ENCODE measurements at regions not wholly inside any gene's neighbourhood (a gene's known extent, or its start where the extent isn't known, plus 50 kb on each side); places are given as distances from the start of the nearest gene placed in this dataset.
"Not testable (repeated sequence)": the region's sequence is repeated elsewhere in the genome, so short reads cannot be mapped to it uniquely, and the experiment has no call there.

DNA sequence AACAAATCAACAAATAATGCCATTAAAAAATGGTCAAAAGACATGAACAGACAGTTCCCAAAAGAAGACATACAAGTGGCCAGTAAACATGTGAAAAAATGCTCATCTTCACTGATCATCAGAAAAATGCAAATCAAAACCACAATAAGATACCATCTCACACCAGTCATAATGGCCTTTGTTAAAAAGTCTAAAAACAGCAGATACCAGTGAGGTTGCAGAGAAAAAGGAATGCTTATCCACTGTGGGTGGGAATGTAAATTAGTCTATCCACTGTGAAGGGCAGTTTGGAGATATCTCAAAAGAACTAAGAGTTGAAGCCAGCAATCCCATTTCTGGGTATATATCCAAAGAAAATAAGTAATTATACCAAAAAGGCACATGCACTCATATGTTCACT is 668.1 kb upstream of the CPEB2 start:
- H3K27ac Mint-ChIP-seq, result no peak overlapping the region
- DNase-seq, result no peak
- H3K4me3 Mint-ChIP-seq, result no peak overlapping the region
- H3K9me3 Mint-ChIP-seq, result peaks cover 0 to 2% of the 10 kb centered on the region in 2 donors
- no peak for ATAC-seq (replicated peaks)
- H3K4me1 Mint-ChIP-seq (ENCODE audit: low read depth in 2 of 2), result no peaks in the 10 kb centered on the region
- no peaks in the 10 kb centered on the region for H3K36me3 Mint-ChIP-seq (ENCODE audit: insufficient read depth)
- no peaks in the 10 kb centered on the region for H3K27me3 Mint-ChIP-seq

DNA sequence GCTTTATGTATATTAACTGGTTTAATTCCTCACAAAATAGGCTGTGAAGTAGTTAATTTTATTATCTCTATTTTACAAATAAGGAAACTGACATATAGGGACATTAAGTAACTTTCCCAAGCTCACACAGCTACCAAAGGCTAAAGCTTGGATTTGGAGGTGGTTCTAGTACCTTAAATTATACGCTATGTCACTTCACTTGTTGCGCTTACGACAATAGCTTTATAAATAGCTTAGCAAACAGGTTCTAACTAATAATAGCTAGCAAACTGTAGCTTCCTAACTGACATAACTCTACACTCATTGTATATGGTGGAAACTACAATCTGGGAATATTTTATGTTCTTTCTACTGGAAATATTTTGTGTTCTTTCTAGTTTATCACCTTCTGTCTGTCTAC is 666.4 kb upstream of the CPEB2 start:
- Mint-ChIP-seq H3K27me3 (no peaks in the 10 kb centered on the region), H3K9me3 (peaks cover 0 to 2% of the 10 kb centered on the region in 2 donors), H3K27ac (no peak overlapping the region), H3K4me3 (no peak overlapping the region), H3K36me3 (ENCODE audit: insufficient read depth) (no peaks in the 10 kb centered on the region), H3K4me1 (ENCODE audit: low read depth in 2 of 2) (no peaks in the 10 kb centered on the region)
- ATAC-seq (replicated peaks) (no peak), DNase-seq (no peak)

DNA sequence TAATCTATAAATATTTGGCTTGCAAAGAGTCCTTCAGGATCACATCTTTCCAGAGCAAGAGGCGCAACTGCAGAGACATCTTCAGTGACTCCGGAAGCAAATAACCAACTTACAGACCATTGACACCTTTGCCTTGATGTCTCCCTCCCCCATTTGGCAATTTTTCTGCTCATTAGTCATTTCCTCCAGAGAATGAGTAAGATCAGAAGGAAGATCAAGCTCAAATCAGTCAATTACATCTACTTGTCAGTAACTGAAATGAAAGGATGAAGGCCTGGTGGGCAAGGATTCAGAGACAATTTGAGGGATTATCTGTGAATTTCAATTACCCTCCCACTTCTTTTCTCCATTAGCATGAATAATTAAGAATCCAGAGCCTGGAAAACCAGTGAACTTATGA is 665.6 kb upstream of the CPEB2 start:
- Mint-ChIP-seq H3K27me3 (no peaks in the 10 kb centered on the region), H3K36me3 (ENCODE audit: insufficient read depth) (no peaks in the 10 kb centered on the region), H3K4me1 (ENCODE audit: low read depth in 2 of 2) (no peaks in the 10 kb centered on the region), H3K4me3 (no peak overlapping the region), H3K9me3 (peaks cover 0 to 2% of the 10 kb centered on the region in 2 donors), H3K27ac (no peak overlapping the region)
- DNase-seq (no peak), ATAC-seq (replicated peaks) (no peak)

DNA sequence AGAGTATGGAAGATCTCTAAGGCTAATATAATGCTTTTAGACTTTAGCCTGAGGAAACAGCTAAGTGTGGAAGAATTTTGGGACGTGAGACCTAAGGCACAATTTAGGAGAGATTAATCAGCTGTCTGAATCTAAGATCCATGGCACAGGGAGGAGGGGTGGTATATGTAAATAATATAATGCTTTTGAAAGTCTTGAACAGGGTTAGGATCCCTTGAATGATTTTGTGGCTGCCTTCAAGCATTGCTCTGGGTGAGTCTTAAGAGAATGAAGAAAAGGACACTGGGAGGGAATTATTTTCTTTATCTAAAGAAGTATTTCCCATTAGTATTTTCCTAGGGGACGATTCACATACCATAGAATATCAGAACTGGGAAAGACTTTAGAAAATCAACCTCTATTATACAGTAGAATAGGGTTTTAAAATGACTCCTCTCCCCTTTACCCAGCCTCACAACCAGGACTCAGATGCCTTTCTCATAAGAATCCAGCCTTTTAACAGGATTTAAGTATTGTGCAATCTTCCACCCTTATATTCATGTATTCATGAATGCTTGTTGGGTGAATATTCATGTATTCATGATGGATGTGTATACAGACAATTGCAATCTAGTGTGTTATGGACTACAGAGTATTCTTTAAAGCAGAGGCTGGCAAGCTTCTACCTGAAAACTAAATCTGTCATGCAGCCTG is 664.2 kb upstream of the CPEB2 start:
- DNase-seq (no peak), ATAC-seq (replicated peaks) (no peak)
- no peaks in the 10 kb centered on the region for H3K36me3 Mint-ChIP-seq (ENCODE audit: insufficient read depth)
- peaks cover 0 to 2% of the 10 kb centered on the region in 2 donors for H3K9me3 Mint-ChIP-seq
- no peaks in the 10 kb centered on the region for H3K27me3 Mint-ChIP-seq
- H3K4me3 Mint-ChIP-seq, result no peak overlapping the region
- H3K27ac Mint-ChIP-seq, result no peak overlapping the region
- H3K4me1 Mint-ChIP-seq (ENCODE audit: low read depth in 2 of 2), result no peaks in the 10 kb centered on the region

DNA sequence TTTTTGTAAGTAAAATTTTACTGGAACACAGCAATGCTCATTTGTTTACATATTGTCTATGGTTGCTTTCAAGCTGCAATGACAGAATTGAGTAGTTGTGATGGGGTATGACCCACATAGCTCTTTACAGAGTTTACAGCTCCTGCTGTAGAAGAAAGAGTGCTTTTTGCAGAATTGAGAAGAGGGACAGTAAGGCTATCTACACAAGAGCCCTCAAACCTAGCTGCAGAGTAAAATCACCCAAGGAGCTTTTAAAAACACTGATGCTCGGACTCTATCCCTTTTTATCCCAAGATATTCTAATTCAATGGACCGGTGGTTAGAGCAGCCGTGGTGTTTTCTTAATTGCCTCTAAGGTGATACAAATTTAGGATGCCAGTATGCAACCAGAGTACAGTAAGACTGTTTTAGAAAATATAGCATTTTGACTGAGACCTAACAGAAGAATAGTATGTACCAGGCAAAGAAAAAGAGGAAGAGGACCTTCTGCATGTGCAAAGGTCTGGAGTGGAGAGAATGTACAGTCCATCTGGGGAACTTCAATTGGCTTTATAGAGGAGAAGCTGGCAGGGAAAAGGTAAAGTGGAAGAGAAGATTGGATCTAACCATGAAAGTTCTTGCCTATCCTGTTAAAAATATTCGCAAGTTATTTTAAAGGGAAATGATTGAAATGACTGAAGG is 663.6 kb upstream of the CPEB2 start:
- H3K9me3 Mint-ChIP-seq, result peaks cover 0 to 2% of the 10 kb centered on the region in 2 donors
- no peaks in the 10 kb centered on the region for H3K36me3 Mint-ChIP-seq (ENCODE audit: insufficient read depth)
- no peak overlapping the region for H3K4me3 Mint-ChIP-seq
- no peaks in the 10 kb centered on the region for H3K27me3 Mint-ChIP-seq
- DNase-seq (no peak), ATAC-seq (replicated peaks) (no peak)
- no peak overlapping the region for H3K27ac Mint-ChIP-seq
- no peaks in the 10 kb centered on the region for H3K4me1 Mint-ChIP-seq (ENCODE audit: low read depth in 2 of 2)

DNA sequence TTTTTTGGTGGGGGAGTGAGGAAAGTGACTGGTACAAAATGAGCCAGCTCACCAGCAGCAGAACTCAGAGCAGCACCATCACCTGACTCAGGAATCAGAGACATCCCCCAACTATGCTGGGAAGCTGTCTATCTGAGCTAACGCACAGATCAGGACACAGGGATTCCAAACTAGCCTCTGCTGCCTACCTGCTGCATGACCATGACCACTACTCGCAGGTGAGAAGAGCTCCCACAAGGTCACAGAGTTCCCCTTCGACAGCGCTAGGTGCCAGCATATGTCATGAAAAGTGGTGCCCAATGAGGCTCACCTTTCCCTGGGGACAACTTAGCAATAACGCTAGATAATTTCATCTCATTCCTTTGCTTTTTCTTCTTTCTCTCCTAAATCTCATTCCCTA is 662.6 kb upstream of the CPEB2 start:
- no peak for ATAC-seq (replicated peaks)
- H3K27ac Mint-ChIP-seq, result no peak overlapping the region

DNA sequence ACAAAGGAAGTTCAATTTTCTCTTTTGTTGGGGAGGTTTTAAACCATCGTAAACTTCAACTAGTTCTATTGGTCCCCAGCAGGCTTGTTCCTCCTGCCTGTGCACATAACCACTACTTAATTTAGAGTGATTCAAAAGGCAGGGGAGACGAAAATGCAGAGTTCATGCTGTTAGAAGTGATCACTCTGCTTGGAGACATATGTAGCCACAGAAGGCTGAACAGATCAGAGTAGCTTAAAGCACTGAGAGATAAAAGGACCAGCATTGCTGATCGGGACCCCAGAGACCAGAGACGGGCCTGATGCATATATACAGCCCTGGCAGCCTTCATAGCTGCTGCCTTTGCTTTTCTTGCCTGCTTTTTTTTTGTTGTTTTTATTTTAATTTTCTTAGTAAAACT is 662.0 kb upstream of the CPEB2 start:
- no peak for ATAC-seq (replicated peaks)

More for the DNA sequence above, 662.6 kb upstream of the CPEB2 start:
- Mint-ChIP-seq H3K36me3 (ENCODE audit: insufficient read depth) (no peaks in the 10 kb centered on the region), H3K4me3 (no peak overlapping the region), H3K9me3 (peaks cover 0 to 3% of the 10 kb centered on the region in 2 donors), H3K4me1 (ENCODE audit: low read depth in 2 of 2) (no peaks in the 10 kb centered on the region), H3K27me3 (no peaks in the 10 kb centered on the region)
- DNase-seq, result no peak

DNA sequence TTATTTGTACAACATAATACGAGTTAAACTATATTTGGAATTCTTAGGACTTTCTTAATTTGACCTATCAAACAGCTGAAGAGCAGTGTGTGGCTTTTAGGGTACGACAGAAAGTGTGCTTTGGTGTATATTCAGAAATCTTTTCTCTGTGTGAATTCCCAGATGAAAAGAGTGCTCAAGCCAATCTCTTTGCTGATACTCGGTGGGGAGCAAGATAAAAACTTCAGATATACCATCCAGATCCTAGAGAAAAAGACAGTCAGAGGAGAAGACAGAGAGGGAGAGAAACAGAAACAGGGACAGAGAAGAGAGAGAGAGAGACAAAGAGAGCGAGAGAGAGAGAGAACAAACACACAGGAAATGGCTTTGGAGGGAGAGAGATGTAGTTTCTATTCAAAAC is 658.3 kb upstream of the CPEB2 start:
- Mint-ChIP-seq H3K27me3 (no peaks in the 10 kb centered on the region), H3K4me1 (ENCODE audit: low read depth in 2 of 2) (no peaks in the 10 kb centered on the region), H3K4me3 (no peak overlapping the region), H3K27ac (no peak overlapping the region), H3K36me3 (ENCODE audit: insufficient read depth) (no peaks in the 10 kb centered on the region), H3K9me3 (peaks cover 0 to 5% of the 10 kb centered on the region in 2 donors)
- no peak for ATAC-seq (replicated peaks)
- no peak for DNase-seq

More for the DNA sequence above, 662.0 kb upstream of the CPEB2 start:
- H3K4me1 Mint-ChIP-seq (ENCODE audit: low read depth in 2 of 2), result no peaks in the 10 kb centered on the region
- H3K27ac Mint-ChIP-seq, result no peak overlapping the region
- no peak for DNase-seq
- no peak overlapping the region for H3K4me3 Mint-ChIP-seq
- H3K9me3 Mint-ChIP-seq, result peaks cover 0 to 3% of the 10 kb centered on the region in 2 donors
- H3K27me3 Mint-ChIP-seq, result no peaks in the 10 kb centered on the region
- H3K36me3 Mint-ChIP-seq (ENCODE audit: insufficient read depth), result no peaks in the 10 kb centered on the region

DNA sequence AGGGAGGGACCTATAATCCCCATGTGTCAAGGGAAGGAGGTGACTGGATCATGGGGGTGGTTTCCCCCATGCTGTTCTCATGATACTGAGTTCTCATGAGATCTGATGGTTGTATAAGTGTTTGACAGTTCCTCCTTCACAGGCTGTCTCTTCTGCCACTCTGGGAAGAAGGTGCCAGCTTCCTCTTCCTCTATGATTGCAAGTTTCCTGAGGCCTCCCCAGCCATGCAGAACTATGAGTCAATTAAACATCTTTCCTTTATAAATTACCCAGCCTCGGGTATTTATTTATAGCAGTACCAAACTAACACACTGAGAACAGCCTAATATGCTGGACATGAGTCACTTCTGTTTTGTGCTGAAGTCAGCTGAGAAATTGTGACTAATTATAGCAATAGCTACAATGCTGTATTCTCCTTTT is 656.9 kb upstream of the CPEB2 start:
- H3K4me1 Mint-ChIP-seq (ENCODE audit: low read depth in 2 of 2), result no peaks in the 10 kb centered on the region
- no peak overlapping the region for H3K27ac Mint-ChIP-seq
- H3K9me3 Mint-ChIP-seq, result peaks cover 0 to 5% of the 10 kb centered on the region in 2 donors
- no peak for DNase-seq
- H3K4me3 Mint-ChIP-seq, result no peak overlapping the region
- ATAC-seq (replicated peaks), result no peak
- H3K36me3 Mint-ChIP-seq (ENCODE audit: insufficient read depth), result no peaks in the 10 kb centered on the region
- no peaks in the 10 kb centered on the region for H3K27me3 Mint-ChIP-seq

DNA sequence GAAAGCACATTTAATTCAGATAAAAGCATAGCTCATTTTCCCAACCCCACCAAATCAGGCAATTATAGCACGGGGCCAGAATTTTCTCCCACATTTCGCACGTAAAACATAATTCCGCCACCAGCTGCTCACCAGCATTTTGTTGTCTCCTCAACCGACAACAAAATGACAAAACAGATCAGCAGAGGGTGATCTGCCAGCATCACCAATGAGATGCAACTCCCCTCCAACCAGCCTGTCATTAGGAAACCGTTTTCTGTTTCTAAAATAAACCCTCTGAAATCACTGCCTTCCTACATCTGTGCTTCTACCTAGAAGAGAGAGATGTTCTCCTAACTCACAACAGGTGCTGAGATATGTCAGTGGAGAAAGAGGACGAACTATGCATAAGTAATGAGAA is 654.8 kb upstream of the CPEB2 start:
- Mint-ChIP-seq H3K27ac (no peak overlapping the region), H3K4me1 (ENCODE audit: low read depth in 2 of 2) (no peaks in the 10 kb centered on the region), H3K9me3 (peaks cover 0 to 5% of the 10 kb centered on the region in 2 donors), H3K36me3 (ENCODE audit: insufficient read depth) (no peaks in the 10 kb centered on the region), H3K27me3 (no peaks in the 10 kb centered on the region), H3K4me3 (no peak overlapping the region)
- no peak for DNase-seq
- ATAC-seq (replicated peaks), result no peak

DNA sequence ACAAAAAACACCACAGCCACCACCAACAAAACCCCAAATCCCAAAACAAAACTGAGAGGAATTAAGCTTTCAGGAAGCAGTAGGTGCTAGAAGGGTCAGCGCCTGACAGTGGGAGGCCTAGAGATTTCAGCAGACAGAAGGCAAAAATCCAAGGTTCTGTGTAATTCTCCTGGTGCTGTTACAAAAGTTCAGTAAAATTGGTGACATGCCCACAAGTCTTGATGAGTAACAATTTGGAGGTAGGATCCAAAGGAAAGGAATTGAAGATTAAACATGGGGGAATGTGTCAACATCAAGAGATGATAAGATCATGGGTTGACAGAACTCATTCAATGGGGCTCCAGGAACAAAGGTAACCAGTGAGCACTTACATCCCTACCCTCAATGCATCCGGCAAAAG is 653.8 kb upstream of the CPEB2 start:
- ATAC-seq (replicated peaks) (no peak), DNase-seq (no peak)
- H3K36me3 Mint-ChIP-seq (ENCODE audit: insufficient read depth), result no peaks in the 10 kb centered on the region
- H3K4me3 Mint-ChIP-seq, result no peak overlapping the region
- no peak overlapping the region for H3K27ac Mint-ChIP-seq
- H3K4me1 Mint-ChIP-seq (ENCODE audit: low read depth in 2 of 2), result no peaks in the 10 kb centered on the region
- H3K27me3 Mint-ChIP-seq, result no peaks in the 10 kb centered on the region
- H3K9me3 Mint-ChIP-seq, result peaks cover 0 to 5% of the 10 kb centered on the region in 2 donors

DNA sequence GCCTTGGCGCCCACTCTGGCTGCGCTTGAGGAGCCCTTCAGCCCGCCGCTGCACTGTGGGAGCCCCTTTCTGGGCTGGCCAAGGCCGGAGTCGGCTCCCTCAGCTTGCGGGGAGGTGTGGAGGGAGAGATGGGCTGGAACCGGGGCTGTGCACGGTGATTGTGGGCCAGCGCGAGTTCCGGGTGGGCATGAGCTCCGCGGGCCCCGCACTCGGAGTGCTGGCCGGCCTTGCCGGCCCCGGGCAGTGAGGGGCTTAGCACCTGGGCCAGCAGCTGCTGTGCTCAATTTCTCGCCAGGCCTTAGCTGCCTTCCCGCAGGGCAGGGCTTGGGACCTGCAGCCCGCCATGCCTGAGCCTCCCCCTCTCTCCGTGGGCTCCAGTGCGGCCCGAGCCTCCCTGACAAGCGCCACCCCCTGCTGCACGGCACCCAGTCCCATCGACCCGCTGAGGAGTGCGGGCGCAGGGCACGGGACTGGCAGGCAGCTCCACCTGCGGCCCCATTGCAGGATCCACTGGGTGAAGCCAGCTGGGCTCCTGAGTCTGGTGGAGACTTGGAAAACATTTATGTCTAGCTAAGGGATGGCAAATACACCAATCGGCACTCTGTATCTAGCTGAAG is 643.6 kb upstream of the CPEB2 start:
- not testable (repeated sequence) for H3K27me3 Mint-ChIP-seq; H3K4me1 Mint-ChIP-seq (ENCODE audit: low read depth in 2 of 2); H3K27ac Mint-ChIP-seq; ATAC-seq (replicated peaks); H3K4me3 Mint-ChIP-seq; H3K9me3 Mint-ChIP-seq; H3K36me3 Mint-ChIP-seq (ENCODE audit: insufficient read depth); DNase-seq

DNA sequence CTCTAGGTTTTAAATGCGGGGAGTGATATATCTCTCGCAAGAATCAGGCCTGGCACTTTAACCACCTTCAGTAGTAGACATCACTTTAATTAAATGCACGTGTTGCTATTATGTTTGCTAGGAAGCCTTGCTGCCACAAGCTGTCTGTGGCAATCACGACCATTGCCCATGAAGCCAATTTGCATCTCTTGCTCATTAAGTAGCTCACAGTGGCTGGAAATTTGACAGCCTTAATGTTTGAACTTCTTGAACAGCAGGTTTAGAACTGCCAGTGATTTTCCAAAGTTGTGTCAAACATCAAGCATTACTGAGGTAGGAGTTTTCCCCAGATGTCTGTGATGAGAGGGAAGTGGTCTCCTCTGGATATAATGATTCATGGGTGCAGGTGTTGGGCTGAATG is 642.3 kb upstream of the CPEB2 start:
- no peaks in the 10 kb centered on the region for H3K4me1 Mint-ChIP-seq (ENCODE audit: low read depth in 2 of 2)
- no peak overlapping the region for H3K4me3 Mint-ChIP-seq
- H3K27ac Mint-ChIP-seq, result no peak overlapping the region
- peaks cover 0 to 2% of the 10 kb centered on the region in 2 donors for H3K9me3 Mint-ChIP-seq
- peaks cover 2% of the 10 kb centered on the region for H3K36me3 Mint-ChIP-seq (ENCODE audit: insufficient read depth)
- no peak for ATAC-seq (replicated peaks)
- H3K27me3 Mint-ChIP-seq, result no peaks in the 10 kb centered on the region
- DNase-seq, result no peak

DNA sequence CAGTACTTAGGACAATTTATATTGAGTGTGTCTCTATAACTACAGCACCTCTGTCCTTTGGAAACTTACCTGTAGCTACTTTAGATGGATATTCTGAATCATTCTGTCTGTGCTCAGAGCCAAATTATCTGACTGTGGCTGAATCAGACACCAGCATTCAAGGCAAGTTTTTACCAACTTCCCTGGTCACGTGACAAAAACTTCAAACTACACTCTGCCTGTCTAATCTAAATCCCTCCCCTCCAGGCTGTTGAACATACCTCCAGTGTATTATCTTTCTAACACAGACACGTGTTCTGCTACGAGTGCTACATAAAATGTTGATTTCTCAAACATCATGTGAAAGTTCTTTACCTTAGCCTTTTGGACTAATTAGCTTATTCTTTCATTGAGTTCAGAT is 641.2 kb upstream of the CPEB2 start:
- ATAC-seq (replicated peaks), result no peak

More for the DNA sequence above, 641.2 kb upstream of the CPEB2 start:
- Mint-ChIP-seq H3K9me3 (peaks cover 0 to 4% of the 10 kb centered on the region in 2 donors), H3K27ac (no peak overlapping the region), H3K27me3 (no peaks in the 10 kb centered on the region), H3K4me3 (no peak overlapping the region), H3K4me1 (ENCODE audit: low read depth in 2 of 2) (no peaks in the 10 kb centered on the region), H3K36me3 (ENCODE audit: insufficient read depth) (peaks cover 2% of the 10 kb centered on the region)
- no peak for DNase-seq
